GM21619 (cell line): ENCODE measurements at regions not wholly inside any gene's neighbourhood (a gene's known extent, or its start where the extent isn't known, plus 50 kb on each side); places are given as distances from the start of the nearest gene placed in this dataset.
"Not testable (repeated sequence)": the region's sequence is repeated elsewhere in the genome, so short reads cannot be mapped to it uniquely, and the experiment has no call there.

Source experiments
- ATAC-seq: cut with Tn5 transposase; IDR thresholded peaks from one replicate; pipeline ENCODE4 v1.9.1; 2021; ENCODE audit not compliant: unreplicated experiment

DNA sequence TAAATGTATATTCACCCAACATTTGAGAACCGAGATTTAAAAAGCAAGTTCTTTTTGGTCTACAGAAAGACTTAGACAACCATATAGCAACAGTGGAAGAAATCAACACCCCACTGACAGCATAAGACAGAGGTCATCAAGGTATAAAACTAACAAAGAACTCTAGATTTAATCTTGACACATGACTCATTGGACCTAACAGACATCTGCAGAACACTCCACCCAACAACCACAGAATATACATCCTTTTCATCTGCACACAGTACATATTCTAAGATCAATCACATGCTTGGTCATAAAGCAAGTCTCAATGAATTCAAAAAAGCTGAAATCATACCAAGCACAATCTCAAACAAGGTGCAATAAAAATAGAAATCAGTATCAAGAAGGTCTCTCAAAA, 65.8 kb downstream of the SPIN4 start:
- ATAC-seq, result no peak

- ATAC-seq, result no peak
Measured at GRCh38 chrX:63284659-63285058, 66.5 kb downstream of the SPIN4 start.

- no peak for ATAC-seq
Measured at GRCh38 chrX:63283348-63283747, 67.8 kb downstream of the SPIN4 start.

- no peak for ATAC-seq
Measured at GRCh38 chrX:63282828-63283227, 68.3 kb downstream of the SPIN4 start.

DNA sequence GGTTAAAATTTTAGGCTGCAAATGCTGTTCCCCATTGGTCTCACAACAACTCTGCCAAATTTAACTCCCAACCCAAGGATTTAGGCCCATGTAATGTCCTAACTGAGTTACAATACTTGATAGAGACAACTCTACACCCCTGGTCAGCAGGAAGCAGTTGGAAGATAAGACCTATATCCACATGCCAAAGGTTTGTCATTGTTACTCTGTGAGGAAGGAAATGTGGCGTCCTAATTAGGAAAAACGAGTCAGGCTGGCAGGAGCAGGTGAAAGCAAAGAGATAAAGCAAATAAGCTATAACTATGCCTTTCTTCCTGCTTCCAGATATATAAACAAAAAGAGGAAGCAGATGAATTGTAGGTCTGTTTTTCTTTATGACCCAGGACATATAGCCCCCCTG, 69.1 kb downstream of the SPIN4 start:
- no peak for ATAC-seq

GRCh38 chrX:63281465-63281864, 69.7 kb downstream of the SPIN4 start:
- ATAC-seq, result no peak

DNA sequence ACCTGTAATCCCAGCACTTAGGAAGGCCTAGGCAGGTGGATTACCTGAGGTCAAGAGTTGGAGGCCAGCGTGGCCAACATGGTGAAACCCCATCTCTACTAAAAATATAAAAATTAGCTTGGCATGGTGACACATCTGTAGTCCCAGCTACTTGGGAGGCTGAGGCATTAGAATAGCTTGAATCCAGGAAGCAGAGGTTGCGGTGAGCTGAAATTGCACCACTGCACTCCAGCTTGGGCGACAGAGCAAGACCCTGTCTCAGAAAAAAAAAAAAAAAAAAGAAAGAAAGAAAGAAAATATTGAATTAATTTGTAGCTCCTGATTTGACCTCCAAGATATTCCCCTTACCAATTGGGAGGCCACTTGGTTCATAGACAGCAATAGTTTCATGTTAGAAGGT, 73.7 kb downstream of the SPIN4 start:
- ATAC-seq, result not testable (repeated sequence)

- ATAC-seq, result no peak
Measured at GRCh38 chrX:63275127-63275526, 76.0 kb downstream of the SPIN4 start.

DNA sequence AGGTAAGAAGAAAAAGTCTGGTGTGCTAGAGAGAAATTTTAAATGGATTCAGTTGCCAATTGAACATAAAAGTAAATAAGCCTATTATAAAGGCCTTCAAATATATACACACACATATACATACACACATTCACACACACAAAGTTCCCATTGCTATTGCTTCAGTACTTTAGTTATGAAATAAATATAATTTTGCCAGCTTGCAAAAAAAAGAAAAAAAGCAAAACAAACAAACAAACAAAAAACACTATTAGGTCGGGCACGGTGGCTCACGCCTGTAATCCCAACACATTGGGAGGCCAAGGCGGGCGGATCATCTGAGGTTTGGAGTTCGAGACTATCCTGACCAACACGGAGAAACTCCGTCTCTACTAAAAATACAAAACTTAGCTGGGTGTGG, 80.3 kb downstream of the SPIN4 start:
- ATAC-seq, result no peak

DNA sequence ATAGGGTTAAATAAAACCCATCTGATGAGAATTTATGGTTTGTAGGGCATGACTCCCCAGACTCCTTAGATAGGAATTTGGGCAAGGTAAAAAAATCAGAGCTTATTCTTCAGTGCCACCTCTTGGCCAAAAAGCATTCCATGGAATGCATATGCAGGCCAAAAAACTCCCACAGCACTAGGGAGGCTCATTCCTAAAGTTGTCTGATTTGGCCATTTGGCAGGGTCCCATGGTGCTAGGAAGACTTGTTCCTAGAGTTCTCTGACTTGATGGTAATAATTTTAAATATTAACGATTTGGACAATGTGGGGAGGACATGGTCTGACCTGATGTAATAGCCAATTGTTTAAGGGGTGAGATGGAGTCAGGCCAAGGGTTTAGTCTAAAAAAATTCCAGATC, 93.0 kb downstream of the SPIN4 start:
- ATAC-seq, result no peak

DNA sequence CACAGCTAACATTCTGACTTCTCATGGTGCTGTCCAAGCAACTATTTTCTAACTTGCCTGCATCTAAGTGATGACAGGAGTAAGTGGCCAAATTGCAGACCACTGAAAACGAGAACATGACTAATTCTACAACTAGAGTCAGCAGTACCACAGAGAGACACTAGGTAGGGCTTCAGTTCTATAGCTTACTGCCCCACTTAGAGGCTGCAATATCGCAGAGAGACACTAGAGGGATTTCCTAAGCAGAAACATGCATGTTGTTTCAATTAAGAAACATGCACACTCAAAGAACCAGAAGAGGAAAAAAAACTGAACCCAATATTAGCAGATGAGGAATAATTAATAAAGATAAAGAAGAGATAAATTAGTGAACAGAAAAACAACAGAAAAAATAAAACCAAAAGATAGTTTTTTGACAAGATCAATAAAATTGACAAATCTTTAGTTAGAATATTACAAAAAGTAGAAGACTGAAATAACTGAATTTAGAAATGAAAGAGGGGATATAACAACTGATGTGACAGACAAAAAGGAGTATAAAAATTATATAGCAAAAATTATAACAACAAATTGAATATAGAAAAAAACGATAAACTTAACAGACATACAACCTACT, 100.8 kb downstream of the SPIN4 start:
- peak; percentile 100 for ATAC-seq

DNA sequence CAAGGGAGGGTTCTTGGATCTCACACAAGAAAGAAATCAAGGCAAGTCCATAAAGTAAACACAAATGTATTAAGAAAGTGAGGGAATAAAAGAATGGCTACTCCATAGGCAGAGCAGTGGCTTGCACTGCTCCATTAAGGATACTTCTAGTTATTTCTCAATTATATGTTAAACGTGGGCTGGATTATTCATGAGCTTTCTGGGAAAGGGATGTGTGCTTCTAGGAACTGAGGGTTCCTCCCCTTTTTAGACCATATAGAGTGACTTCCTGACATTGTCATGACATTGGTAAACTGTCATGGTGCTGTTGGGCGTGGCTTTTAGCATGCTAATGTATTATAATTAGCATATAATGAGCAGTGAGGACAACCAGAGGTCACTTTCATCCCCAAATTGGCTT, 108.4 kb downstream of the SPIN4 start:
- ATAC-seq, result not testable (repeated sequence)

- not testable (repeated sequence) for ATAC-seq
Measured at GRCh38 chrX:63235963-63236362, 115.2 kb downstream of the SPIN4 start.

GRCh38 chrX:63233013-63233412, 118.1 kb downstream of the SPIN4 start:
- not testable (repeated sequence) for ATAC-seq

- ATAC-seq, result not testable (repeated sequence)
Measured at GRCh38 chrX:63218202-63218601, 132.9 kb downstream of the SPIN4 start.

GRCh38 chrX:63217549-63217948, 133.6 kb downstream of the SPIN4 start:
- ATAC-seq, result not testable (repeated sequence)

DNA sequence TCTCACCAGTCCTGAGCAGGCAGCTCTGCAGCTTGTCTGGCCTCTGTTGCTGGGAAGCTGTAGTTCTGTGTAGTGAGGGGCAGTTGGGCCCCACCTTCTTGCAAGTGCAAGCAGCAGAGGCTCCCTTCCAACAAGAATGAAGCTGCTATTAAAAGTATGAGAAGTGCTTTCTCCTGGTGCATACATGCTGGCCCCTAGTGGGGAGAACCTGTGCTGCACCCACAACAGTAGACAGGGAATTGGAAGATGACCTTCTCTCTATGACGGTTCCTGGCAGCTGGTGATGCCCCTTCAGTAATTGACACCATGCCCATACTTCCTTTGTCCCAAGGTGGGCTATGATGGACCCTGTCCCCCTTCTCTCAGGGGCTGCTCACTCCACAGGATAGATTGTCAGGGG, 141.5 kb downstream of the SPIN4 start:
- ATAC-seq, result not testable (repeated sequence)

GRCh38 chrX:63209128-63209527, 142.0 kb downstream of the SPIN4 start:
- not testable (repeated sequence) for ATAC-seq

DNA sequence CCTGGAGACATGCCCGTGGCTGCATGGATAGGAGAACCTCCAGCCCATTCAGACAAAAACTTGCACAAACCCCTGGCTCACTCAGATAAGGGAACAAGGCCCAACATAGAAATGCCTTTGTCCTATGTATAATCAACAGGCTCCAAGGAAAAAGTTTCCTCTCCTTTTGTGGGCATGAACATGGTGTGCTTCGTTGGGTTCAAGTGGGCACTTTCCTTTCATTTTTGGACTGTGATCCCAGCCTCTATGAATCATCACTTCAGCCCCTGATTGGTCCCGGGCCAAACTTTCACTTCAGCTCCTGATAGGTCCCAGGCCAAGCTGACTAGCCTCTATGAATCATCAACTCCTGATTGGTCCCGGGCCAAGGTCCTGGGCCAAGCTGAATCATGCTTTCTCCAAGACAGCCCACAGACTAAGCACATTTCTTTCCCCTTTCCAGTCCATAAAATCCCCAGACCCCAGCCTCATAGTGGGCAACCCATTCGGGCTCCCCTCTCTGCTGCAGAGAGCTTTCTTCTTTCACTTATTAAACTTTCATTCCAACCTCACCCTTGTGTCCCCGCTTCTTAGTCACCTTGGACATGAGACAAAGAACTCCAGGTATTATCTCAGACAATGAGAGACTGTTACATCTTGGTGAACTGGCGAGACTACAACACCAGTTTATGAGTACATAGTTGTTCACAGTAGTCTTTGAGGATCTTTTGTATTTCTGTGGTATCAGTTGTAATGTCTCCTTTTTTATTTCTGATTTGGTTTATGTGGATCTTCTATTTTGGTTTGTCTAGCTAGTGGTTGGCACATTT, 146.7 kb downstream of the SPIN4 start:
- ATAC-seq, result not testable (repeated sequence)

- ATAC-seq, result not testable (repeated sequence)
Measured at GRCh38 chrX:63201987-63202386, 149.1 kb downstream of the SPIN4 start.

DNA sequence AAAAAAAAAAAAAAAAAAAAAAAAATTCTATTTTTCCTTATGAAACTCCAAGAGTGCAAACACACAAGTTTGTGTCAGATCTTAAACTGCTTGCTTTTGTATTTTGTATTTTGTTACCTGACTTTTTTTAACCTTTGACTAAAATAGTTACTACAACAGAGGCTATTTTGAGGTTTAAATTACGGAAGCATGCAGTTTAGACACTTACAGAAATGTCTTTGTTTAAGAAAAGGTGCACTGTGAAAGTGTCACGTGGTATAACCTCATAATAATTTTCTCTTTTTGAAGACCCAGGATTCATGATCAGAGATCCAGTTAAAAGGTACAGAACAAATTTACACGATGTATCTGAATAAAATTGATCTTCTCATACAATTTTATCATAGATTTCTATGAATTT, 152.4 kb downstream of the SPIN4 start:
- not testable (repeated sequence) for ATAC-seq

DNA sequence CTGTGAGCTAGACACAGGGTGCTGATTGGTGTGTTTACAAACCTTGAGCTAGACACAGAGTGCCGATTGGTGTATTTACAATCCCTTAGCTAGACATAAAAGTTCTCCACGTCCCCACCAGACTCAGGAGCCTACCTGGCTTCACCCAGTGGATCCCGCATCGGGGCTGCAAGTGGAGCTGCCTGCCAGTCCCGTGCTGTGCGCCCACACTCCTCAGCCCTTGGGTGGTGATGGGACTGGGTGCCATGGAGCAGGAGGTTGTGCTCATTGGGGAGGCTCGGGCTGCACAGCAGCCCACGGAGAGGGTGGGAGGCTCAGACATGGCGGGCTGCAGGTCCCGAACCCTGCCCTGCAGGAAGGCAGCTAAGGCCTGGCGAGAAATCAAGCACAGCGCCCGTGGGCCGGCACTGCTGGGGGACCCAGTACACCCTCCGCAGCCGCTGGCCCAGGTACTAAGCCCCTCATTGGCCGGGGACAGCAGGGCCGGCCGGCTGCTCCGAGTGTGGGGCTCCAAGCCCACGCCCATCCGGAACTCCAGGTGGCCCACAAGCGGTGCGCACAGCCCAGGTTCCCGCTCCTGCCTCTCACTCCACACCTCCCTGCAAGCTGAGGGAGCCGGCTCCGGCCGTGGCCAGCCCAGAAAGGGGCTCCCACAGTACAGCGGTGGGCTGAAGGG, 158.6 kb downstream of the SPIN4 start:
- ATAC-seq, result not testable (repeated sequence)
